Neutrophil (primary cell): ENCODE measurements at regions not wholly inside any gene's neighbourhood (a gene's known extent, or its start where the extent isn't known, plus 50 kb on each side); places are given as distances from the start of the nearest gene placed in this dataset.

Experiments used
- H3K27ac ChIP-seq: fragments of 200-600 bp; sonication (generic); 2 replicates; pipeline ENCODE4 v1.5.1; 2016; ENCODE audit warnings: mild to moderate bottlenecking, moderate library complexity
- H3K27me3 ChIP-seq: fragments of 200-600 bp; sonication (generic); 2 replicates; pipeline ENCODE4 v1.6.0; 2016; ENCODE audit warnings: mild to moderate bottlenecking
- H3K36me3 ChIP-seq: fragments of 200-600 bp; sonication (generic); 2 replicates; pipeline ENCODE4 v1.5.1; 2017
- H3K4me1 ChIP-seq, 2 experiments: fragments of 200-600 bp in 1 of 2; sonication (generic) in 1 of 2; 1 replicate in 1 of 2; 2 replicates in 1 of 2; pipeline versions ENCODE4 v1.5.1 to v1.6.1; 2013 to 2016; ENCODE audit warnings: low read depth in 1 of 2, low read length in 1 of 2, mild to moderate bottlenecking in 1 of 2, moderate library complexity in 1 of 2; ENCODE audit not compliant: control insufficient read depth in 1 of 2, insufficient read depth in 1 of 2
- H3K4me3 ChIP-seq, 2 experiments: fragments of 200-600 bp in 1 of 2; sonication (generic) in 1 of 2; 1 replicate in 1 of 2; 2 replicates in 1 of 2; pipeline ENCODE4 v1.5.1; 2013 to 2016; ENCODE audit warnings: low read depth in 1 of 2, low read length in 1 of 2, mild to moderate bottlenecking in 1 of 2, moderate library complexity in 1 of 2
- H3K9me3 ChIP-seq: fragments of 200-600 bp; sonication (generic); 2 replicates; pipeline ENCODE4 v1.5.1; 2016
- TF ChIP-seq, protein P1 (sequence below): fragments of 200-600 bp; sonication (generic); IDR thresholded peaks from 2 replicates; pipeline ENCODE4 v1.5.1; 2016; ENCODE audit warnings: antibody characterized with exemption

DNA sequence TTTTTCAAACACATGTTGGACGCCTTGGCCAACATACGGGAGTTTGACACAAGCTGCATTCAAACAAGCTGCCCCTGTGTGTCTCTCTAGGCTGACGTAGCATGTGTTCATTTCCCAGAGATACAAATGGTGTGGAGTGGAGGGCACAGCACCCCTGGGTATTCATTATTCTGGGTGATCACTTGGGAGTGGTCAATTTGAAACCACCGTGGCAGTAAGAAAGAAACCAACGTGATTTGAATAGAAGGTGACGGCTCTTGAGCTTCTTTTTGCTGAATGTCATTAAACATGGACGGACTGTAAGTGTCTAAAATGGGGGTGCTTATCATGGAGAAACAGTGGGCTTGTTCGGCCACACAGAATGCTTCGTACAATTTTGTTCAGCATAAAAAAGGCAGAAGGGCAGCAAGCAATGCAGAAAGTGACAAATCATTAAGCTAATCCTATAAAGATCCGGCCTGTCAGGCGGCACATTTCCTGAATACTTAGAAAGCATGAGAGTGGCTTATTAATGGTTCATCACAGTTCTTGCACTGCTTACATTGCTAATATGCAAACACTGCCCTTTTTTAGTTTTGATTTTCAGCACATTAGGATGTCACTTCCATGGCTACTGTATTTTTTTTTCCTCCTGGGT is 1261.9 kb upstream of the CITED2 start:
- Histone ChIP-seq H3K9me3 (no peaks in the 10 kb centered on the region), H3K36me3 (no peaks in the 10 kb centered on the region), H3K4me1 (no peaks in the 10 kb centered on the region), H3K27ac (no peak overlapping the region), H3K27me3 (no peaks in the 10 kb centered on the region), H3K4me3 (no peak overlapping the region)
- TF ChIP-seq, protein P1, sequence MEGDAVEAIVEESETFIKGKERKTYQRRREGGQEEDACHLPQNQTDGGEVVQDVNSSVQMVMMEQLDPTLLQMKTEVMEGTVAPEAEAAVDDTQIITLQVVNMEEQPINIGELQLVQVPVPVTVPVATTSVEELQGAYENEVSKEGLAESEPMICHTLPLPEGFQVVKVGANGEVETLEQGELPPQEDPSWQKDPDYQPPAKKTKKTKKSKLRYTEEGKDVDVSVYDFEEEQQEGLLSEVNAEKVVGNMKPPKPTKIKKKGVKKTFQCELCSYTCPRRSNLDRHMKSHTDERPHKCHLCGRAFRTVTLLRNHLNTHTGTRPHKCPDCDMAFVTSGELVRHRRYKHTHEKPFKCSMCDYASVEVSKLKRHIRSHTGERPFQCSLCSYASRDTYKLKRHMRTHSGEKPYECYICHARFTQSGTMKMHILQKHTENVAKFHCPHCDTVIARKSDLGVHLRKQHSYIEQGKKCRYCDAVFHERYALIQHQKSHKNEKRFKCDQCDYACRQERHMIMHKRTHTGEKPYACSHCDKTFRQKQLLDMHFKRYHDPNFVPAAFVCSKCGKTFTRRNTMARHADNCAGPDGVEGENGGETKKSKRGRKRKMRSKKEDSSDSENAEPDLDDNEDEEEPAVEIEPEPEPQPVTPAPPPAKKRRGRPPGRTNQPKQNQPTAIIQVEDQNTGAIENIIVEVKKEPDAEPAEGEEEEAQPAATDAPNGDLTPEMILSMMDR = no peak

DNA sequence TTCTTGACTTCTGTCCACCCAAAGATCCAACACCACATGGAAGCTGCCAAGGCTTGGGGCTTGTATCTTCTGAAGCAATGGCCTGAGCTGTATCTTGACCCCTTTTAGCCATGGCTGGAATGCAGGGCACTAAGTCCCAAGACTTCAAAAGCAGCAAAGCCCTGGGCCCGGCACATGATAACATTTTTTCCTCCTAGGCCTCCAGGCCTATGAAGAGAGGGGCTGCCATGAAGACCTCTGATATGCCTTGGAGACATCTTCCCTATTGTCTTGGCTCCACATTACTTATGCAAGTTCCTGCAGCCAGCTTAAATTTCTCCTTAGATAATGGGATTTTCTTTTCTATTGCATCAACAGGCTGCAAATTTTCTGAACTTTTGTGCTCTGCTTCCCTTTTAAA is 1252.6 kb upstream of the CITED2 start:
- H3K27me3 ChIP-seq = no peaks in the 10 kb centered on the region
- no peaks in the 10 kb centered on the region for H3K4me1 ChIP-seq
- H3K4me3 ChIP-seq = no peak overlapping the region
- no peak overlapping the region for H3K27ac ChIP-seq
- no peaks in the 10 kb centered on the region for H3K36me3 ChIP-seq
- TF ChIP-seq, protein P1 = no peak
- no peaks in the 10 kb centered on the region for H3K9me3 ChIP-seq

DNA sequence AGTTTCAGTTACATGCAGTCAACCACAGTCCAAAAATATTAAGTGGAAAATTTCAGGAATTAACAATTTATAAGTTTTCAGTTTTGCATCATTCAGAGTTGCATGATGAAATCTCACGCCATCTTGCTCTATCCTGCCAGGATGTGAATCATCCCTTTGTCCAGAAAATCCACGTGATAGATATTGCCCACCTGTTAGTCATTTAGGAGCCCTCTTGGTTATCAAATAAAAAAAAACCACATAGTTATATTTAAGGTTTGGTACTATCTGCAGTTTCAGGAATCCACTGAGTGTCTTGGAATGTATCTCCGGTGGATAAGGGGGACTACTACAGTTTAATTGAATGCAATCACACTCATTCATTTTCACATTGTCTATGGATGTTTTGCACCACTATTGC is 1249.0 kb upstream of the CITED2 start:
- no peak overlapping the region for H3K27ac ChIP-seq
- H3K4me1 ChIP-seq = no peaks in the 10 kb centered on the region
- H3K36me3 ChIP-seq = no peaks in the 10 kb centered on the region
- H3K4me3 ChIP-seq = no peak overlapping the region
- no peaks in the 10 kb centered on the region for H3K27me3 ChIP-seq
- TF ChIP-seq, protein P1 = no peak
- no peaks in the 10 kb centered on the region for H3K9me3 ChIP-seq

DNA sequence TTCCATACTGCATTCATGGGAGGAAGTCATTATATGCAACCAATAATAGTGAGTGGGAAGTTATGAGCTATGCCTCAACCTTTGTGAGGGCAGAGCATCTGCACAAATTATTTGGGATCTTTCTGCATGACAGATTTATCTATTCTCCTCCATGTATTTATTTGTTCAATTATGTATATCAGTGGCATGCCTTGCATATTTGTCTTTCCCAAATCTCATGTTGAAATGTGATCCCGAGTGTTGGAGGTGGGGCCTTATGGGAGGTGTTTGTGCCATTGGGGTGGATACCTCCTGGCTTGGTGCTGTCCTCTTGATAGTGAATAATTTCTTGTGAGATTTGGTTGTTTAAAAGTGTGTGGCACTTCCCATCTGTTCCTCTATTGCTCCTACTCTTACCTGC is 1246.0 kb upstream of the CITED2 start:
- TF ChIP-seq, protein P1 = no peak
- no peaks in the 10 kb centered on the region for H3K27me3 ChIP-seq
- no peaks in the 10 kb centered on the region for H3K9me3 ChIP-seq
- no peak overlapping the region for H3K27ac ChIP-seq
- no peaks in the 10 kb centered on the region for H3K36me3 ChIP-seq
- H3K4me1 ChIP-seq = no peaks in the 10 kb centered on the region
- H3K4me3 ChIP-seq = no peak overlapping the region

DNA sequence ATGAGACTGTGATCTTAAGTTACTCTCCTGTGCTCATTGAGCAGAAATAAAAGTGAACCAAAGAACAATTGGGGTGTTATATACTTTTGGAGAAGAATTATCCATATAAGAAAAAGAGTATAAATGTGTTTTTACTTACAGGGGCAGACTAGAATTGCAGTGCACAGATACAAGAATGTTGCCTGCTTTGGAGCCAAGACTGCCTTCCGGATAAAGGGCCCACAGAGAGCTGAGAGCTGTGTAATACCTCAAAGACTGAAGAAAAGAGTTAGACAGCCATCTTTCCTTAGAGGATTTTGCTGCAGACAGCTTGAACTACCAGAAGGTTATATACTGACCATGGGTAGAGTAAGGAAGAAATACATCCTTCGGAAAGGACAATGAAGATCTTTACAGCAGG is 1235.5 kb upstream of the CITED2 start:
- TF ChIP-seq, protein P1 = no peak

More for the DNA sequence above, 1235.5 kb upstream of the CITED2 start:
- H3K4me1 ChIP-seq = no peaks in the 10 kb centered on the region
- no peaks in the 10 kb centered on the region for H3K36me3 ChIP-seq
- H3K27ac ChIP-seq = no peak overlapping the region
- no peak overlapping the region for H3K4me3 ChIP-seq
- no peaks in the 10 kb centered on the region for H3K9me3 ChIP-seq
- no peaks in the 10 kb centered on the region for H3K27me3 ChIP-seq
